Astrocyte (in vitro differentiated cells and primary cell): ENCODE measurements at regions not wholly inside any gene's neighbourhood (a gene's known extent, or its start where the extent isn't known, plus 50 kb on each side); places are given as distances from the start of the nearest gene placed in this dataset.

Experiments used
- DNase-seq: peaks from one replicate; pipeline ENCODE4 v3.0.0-alpha.2; 2010; ENCODE audit warnings: low read depth
- FAIRE-seq: peaks from 2 replicates; lab custom pipeline; 2011; peaks lifted over from hg19 to GRCh38; lab: Jason Lieb, UNC
- H2AFZ ChIP-seq: 2 replicates; pipeline ENCODE4 v1.6.0; 2012; ENCODE audit warnings: low read depth, low read length, inconsistent platforms
- H3K27ac ChIP-seq: 2 replicates; pipeline ENCODE4 v1.5.1; 2011; ENCODE audit warnings: low read depth, low read length, inconsistent platforms
- H3K27me3 ChIP-seq: 2 replicates; pipeline ENCODE4 v1.6.0; 2011; ENCODE audit warnings: low read length, inconsistent platforms; ENCODE audit not compliant: insufficient read depth
- H3K36me3 ChIP-seq: 2 replicates; pipeline ENCODE4 v1.5.1; 2011; ENCODE audit warnings: low read length, inconsistent platforms; ENCODE audit not compliant: insufficient read depth
- H3K4me1 ChIP-seq: 2 replicates; pipeline ENCODE4 v1.5.1; 2011; ENCODE audit warnings: low read length, inconsistent platforms; ENCODE audit not compliant: insufficient read depth
- H3K4me2 ChIP-seq: 2 replicates; pipeline ENCODE4 v1.6.0; 2012; ENCODE audit warnings: low read length, inconsistent platforms
- H3K4me3 ChIP-seq: 2 replicates; pipeline ENCODE4 v1.5.1; 2011; ENCODE audit warnings: low read depth, mild to moderate bottlenecking, low read length, inconsistent platforms; ENCODE audit not compliant: insufficient read depth
- H3K79me2 ChIP-seq: 2 replicates; pipeline ENCODE4 v1.6.0; 2012; ENCODE audit warnings: mild to moderate bottlenecking, low read length, inconsistent platforms; ENCODE audit not compliant: insufficient read depth
- H3K9ac ChIP-seq: 2 replicates; pipeline ENCODE4 v1.6.0; 2012; ENCODE audit warnings: mild to moderate bottlenecking, low read length, inconsistent platforms
- H3K9me3 ChIP-seq: 2 replicates; pipeline ENCODE4 v1.5.1; 2012; ENCODE audit warnings: low read depth, mild to moderate bottlenecking, low read length, inconsistent platforms; ENCODE audit not compliant: insufficient read depth
- H4K20me1 ChIP-seq: 2 replicates; pipeline ENCODE4 v1.6.0; 2012; ENCODE audit warnings: low read length, inconsistent platforms; ENCODE audit not compliant: insufficient read depth
- H3K27ac Mint-ChIP-seq: one replicate; pipeline ENCODE4 v1.8.0; 2021; ENCODE audit warnings: mild to moderate bottlenecking, mixed read lengths; ENCODE audit not compliant: unreplicated experiment
- H3K27me3 Mint-ChIP-seq: one replicate; pipeline ENCODE4 v1.8.0; 2021; ENCODE audit warnings: low read depth, mixed read lengths; ENCODE audit not compliant: unreplicated experiment
- H3K36me3 Mint-ChIP-seq: one replicate; pipeline ENCODE4 v1.8.0; 2021; ENCODE audit warnings: low read depth, mixed read lengths; ENCODE audit not compliant: unreplicated experiment
- H3K4me1 Mint-ChIP-seq: one replicate; pipeline ENCODE4 v1.8.0; 2021; ENCODE audit warnings: low read depth, mixed read lengths; ENCODE audit not compliant: unreplicated experiment
- H3K4me3 Mint-ChIP-seq: one replicate; pipeline ENCODE4 v1.8.0; 2021; ENCODE audit warnings: mild to moderate bottlenecking, moderate library complexity, mixed read lengths; ENCODE audit not compliant: unreplicated experiment
- H3K9me3 Mint-ChIP-seq: one replicate; pipeline ENCODE4 v1.8.0; 2021; ENCODE audit warnings: mild to moderate bottlenecking, mixed read lengths; ENCODE audit not compliant: unreplicated experiment
- EZH2 ChIP-seq: IDR thresholded peaks from 2 replicates; pipeline ENCODE4 v1.6.1; 2012; ENCODE audit warnings: mild to moderate bottlenecking, low read length, inconsistent platforms; ENCODE audit not compliant: insufficient read depth
- TF ChIP-seq, protein P1 (sequence below): IDR thresholded peaks from 2 replicates; pipeline ENCODE4 v1.5.1; 2011; ENCODE audit warnings: low read depth, mild to moderate bottlenecking, inconsistent platforms, low read length, moderate library complexity; ENCODE audit not compliant: insufficient read depth

- DNase-seq: no peak
- Histone ChIP-seq H4K20me1 (no peaks in the 10 kb centered on the region), H3K4me1 (no peaks in the 10 kb centered on the region), H3K4me2 (no peak overlapping the region), H3K27ac (no peak overlapping the region), H3K9ac (no peak overlapping the region), H3K79me2 (no peaks in the 10 kb centered on the region), H2AFZ (no peak overlapping the region), H3K4me3 (no peak overlapping the region), H3K36me3 (no peaks in the 10 kb centered on the region), H3K9me3 (no peaks in the 10 kb centered on the region), H3K27me3 (no peaks in the 10 kb centered on the region)
- Mint-ChIP-seq H3K27ac (no peak overlapping the region), H3K27me3 (peaks cover 5% of the 10 kb centered on the region), H3K36me3 (no peaks in the 10 kb centered on the region), H3K4me3 (no peak overlapping the region), H3K9me3 (no peaks in the 10 kb centered on the region), H3K4me1 (no peaks in the 10 kb centered on the region)
- TF ChIP-seq, protein P1, sequence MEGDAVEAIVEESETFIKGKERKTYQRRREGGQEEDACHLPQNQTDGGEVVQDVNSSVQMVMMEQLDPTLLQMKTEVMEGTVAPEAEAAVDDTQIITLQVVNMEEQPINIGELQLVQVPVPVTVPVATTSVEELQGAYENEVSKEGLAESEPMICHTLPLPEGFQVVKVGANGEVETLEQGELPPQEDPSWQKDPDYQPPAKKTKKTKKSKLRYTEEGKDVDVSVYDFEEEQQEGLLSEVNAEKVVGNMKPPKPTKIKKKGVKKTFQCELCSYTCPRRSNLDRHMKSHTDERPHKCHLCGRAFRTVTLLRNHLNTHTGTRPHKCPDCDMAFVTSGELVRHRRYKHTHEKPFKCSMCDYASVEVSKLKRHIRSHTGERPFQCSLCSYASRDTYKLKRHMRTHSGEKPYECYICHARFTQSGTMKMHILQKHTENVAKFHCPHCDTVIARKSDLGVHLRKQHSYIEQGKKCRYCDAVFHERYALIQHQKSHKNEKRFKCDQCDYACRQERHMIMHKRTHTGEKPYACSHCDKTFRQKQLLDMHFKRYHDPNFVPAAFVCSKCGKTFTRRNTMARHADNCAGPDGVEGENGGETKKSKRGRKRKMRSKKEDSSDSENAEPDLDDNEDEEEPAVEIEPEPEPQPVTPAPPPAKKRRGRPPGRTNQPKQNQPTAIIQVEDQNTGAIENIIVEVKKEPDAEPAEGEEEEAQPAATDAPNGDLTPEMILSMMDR: no peak
- FAIRE-seq: no peak
Measured at GRCh38 chr12:98329589-98329988, 185.8 kb upstream of the TMPO start.

GRCh38 chr12:98332642-98333041 lies 182.7 kb upstream of the TMPO start:
- H3K36me3 ChIP-seq: no peaks in the 10 kb centered on the region
- H3K9me3 ChIP-seq: no peaks in the 10 kb centered on the region
- H3K27ac ChIP-seq: no peak overlapping the region
- no peak for TF ChIP-seq EZH2
- TF ChIP-seq, protein P1: no peak
- no peak overlapping the region for H2AFZ ChIP-seq
- no peaks in the 10 kb centered on the region for H3K79me2 ChIP-seq
- no peak overlapping the region for H3K9ac ChIP-seq
- no peaks in the 10 kb centered on the region for H3K4me1 ChIP-seq
- no peak overlapping the region for H3K4me3 ChIP-seq
- no peaks in the 10 kb centered on the region for H4K20me1 ChIP-seq
- H3K36me3 Mint-ChIP-seq: no peaks in the 10 kb centered on the region
- H3K27me3 Mint-ChIP-seq: peaks cover 7% of the 10 kb centered on the region
- no peaks in the 10 kb centered on the region for H3K4me1 Mint-ChIP-seq
- H3K27me3 ChIP-seq: no peaks in the 10 kb centered on the region
- no peak overlapping the region for H3K4me3 Mint-ChIP-seq
- no peak overlapping the region for H3K4me2 ChIP-seq
- FAIRE-seq (no peak), DNase-seq (no peak)
- H3K27ac Mint-ChIP-seq: no peak overlapping the region
- no peaks in the 10 kb centered on the region for H3K9me3 Mint-ChIP-seq

DNA sequence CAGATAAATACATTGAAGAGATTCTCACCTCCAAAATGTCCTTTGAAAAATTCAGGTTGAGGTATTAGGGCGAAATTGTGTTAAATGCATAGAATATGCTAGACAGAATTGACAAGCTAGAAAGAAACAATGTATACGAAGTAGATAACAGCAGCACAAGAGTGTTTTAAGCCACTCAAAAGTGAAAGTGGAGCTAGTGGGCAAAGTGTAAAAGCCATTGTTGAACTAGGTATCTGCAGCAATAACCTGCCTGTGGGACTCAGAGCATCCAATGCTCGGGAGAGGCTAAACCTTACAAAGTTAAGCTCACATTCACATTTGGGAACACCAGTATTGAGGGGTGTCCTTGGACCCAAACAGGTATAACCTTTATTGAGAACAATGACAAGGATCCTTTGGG lies 180.6 kb upstream of the TMPO start:
- H3K27ac ChIP-seq: no peak overlapping the region
- Mint-ChIP-seq H3K27me3 (peaks cover 7% of the 10 kb centered on the region), H3K36me3 (no peaks in the 10 kb centered on the region), H3K4me1 (no peaks in the 10 kb centered on the region), H3K27ac (no peak overlapping the region), H3K4me3 (no peak overlapping the region), H3K9me3 (peaks cover 3% of the 10 kb centered on the region)
- H3K9me3 ChIP-seq: no peaks in the 10 kb centered on the region
- DNase-seq (no peak), FAIRE-seq (no peak)
- no peaks in the 10 kb centered on the region for H3K4me1 ChIP-seq
- no peaks in the 10 kb centered on the region for H3K79me2 ChIP-seq
- no peak overlapping the region for H2AFZ ChIP-seq
- no peak overlapping the region for H3K4me3 ChIP-seq
- no peak overlapping the region for H3K9ac ChIP-seq
- H4K20me1 ChIP-seq: no peaks in the 10 kb centered on the region
- no peaks in the 10 kb centered on the region for H3K27me3 ChIP-seq
- H3K4me2 ChIP-seq: no peak overlapping the region
- no peak for TF ChIP-seq EZH2
- TF ChIP-seq, protein P1: no peak
- H3K36me3 ChIP-seq: no peaks in the 10 kb centered on the region
